ENCODE measurements at regions not wholly inside any gene's neighbourhood (a gene's known extent, or its start where the extent isn't known, plus 50 kb on each side); places are given as distances from the start of the nearest gene placed in this dataset.
"Not testable (repeated sequence)": the region's sequence is repeated elsewhere in the genome, so short reads cannot be mapped to it uniquely, and the experiment has no call there.

GRCh38 chr6:168950858-168951214 is 302.8 kb downstream of the THBS2 start:
- POLR2A ChIA-PET, result no interaction called here

GRCh38 chr6:168949981-168950857 is 303.4 kb downstream of the THBS2 start:
- ChIA-PET CTCF (no interaction called here), POLR2A (no interaction called here)

More at GRCh38 chr6:168950858-168951214, 302.8 kb downstream of the THBS2 start:
- CTCF ChIA-PET, result no interaction called here

- ChIA-PET POLR2A (no interaction called here), CTCF (no interaction called here)
Observed at GRCh38 chr6:168948990-168949531, 304.6 kb downstream of the THBS2 start.

- CTCF ChIA-PET, result no interaction called here
- POLR2A ChIA-PET, result no interaction called here
Observed at GRCh38 chr6:168948002-168948401, 305.6 kb downstream of the THBS2 start.

- POLR2A ChIA-PET, result no interaction called here
- CTCF ChIA-PET, result no interaction called here
Observed at GRCh38 chr6:168943231-168943905, 310.3 kb downstream of the THBS2 start.

- POLR2A ChIA-PET, result no interaction called here
Observed at GRCh38 chr6:168942646-168943045, 311.0 kb downstream of the THBS2 start.

GRCh38 chr6:168941036-168941435 is 312.6 kb downstream of the THBS2 start:
- ChIA-PET POLR2A (no interaction called here), CTCF (no interaction called here)

More at GRCh38 chr6:168942646-168943045, 311.0 kb downstream of the THBS2 start:
- CTCF ChIA-PET, result no interaction called here

- CTCF ChIA-PET, result no interaction called here
- POLR2A ChIA-PET, result no interaction called here
Observed at GRCh38 chr6:168939796-168940195, 313.9 kb downstream of the THBS2 start.

GRCh38 chr6:168939041-168939440 is 314.6 kb downstream of the THBS2 start:
- ChIA-PET POLR2A (no interaction called here), CTCF (no interaction called here)

GRCh38 chr6:168938546-168938945 is 315.1 kb downstream of the THBS2 start:
- CTCF ChIA-PET, result no interaction called here
- POLR2A ChIA-PET, result no interaction called here

- ChIA-PET POLR2A (no interaction called here), CTCF (no interaction called here)
Observed at GRCh38 chr6:168937054-168937453, 316.6 kb downstream of the THBS2 start.

- ChIA-PET POLR2A (no interaction called here), CTCF (no interaction called here)
Observed at GRCh38 chr6:168935628-168936010, 318.0 kb downstream of the THBS2 start.

GRCh38 chr6:168934660-168935627 is 318.7 kb downstream of the THBS2 start:
- ChIA-PET CTCF (no interaction called here), POLR2A (no interaction called here)

GRCh38 chr6:168932171-168932570 is 321.5 kb downstream of the THBS2 start:
- CTCF ChIA-PET, POLR2A ChIA-PET: not testable (repeated sequence)

GRCh38 chr6:168931072-168931471 is 322.6 kb downstream of the THBS2 start:
- CTCF ChIA-PET, POLR2A ChIA-PET: not testable (repeated sequence)

- CTCF ChIA-PET, result no interaction called here
- POLR2A ChIA-PET, result no interaction called here
Observed at GRCh38 chr6:168929871-168930450, 323.7 kb downstream of the THBS2 start.

GRCh38 chr6:168928012-168928411 is 325.6 kb downstream of the THBS2 start:
- CTCF ChIA-PET, result no interaction called here

GRCh38 chr6:168927026-168927425 is 326.6 kb downstream of the THBS2 start:
- ChIA-PET CTCF (no interaction called here), POLR2A (no interaction called here)

More at GRCh38 chr6:168928012-168928411, 325.6 kb downstream of the THBS2 start:
- POLR2A ChIA-PET, result no interaction called here

- ChIA-PET POLR2A (no interaction called here), CTCF (no interaction called here)
Observed at GRCh38 chr6:168926306-168926705, 327.3 kb downstream of the THBS2 start.

GRCh38 chr6:168925671-168926070 is 328.0 kb downstream of the THBS2 start:
- ChIA-PET CTCF (no interaction called here), POLR2A (no interaction called here)

Measured in activated CD8-positive, alpha-beta memory T cell treated with anti-CD3 and anti-CD28 coated beads for 36 hours (primary cell).